NOMO-1 treated with dmso at 0.1 percent for 144 hours (cell line): ENCODE measurements at regions not wholly inside any gene's neighbourhood (a gene's known extent, or its start where the extent isn't known, plus 50 kb on each side); places are given as distances from the start of the nearest gene placed in this dataset.
"Not testable (repeated sequence)": the region's sequence is repeated elsewhere in the genome, so short reads cannot be mapped to it uniquely, and the experiment has no call there.

Source experiments
- DNase-seq: peaks from one replicate; lab custom pipeline; 2025; ENCODE audit not compliant: unreplicated experiment; lab: John Stamatoyannopoulos, UW

- DNase-seq: not testable (repeated sequence)
These were observed 119.2 kb downstream of the SEPTIN14 start for GRCh38 chr7:55743454-55743717.

- DNase-seq: not testable (repeated sequence)
These were observed 119.7 kb downstream of the SEPTIN14 start for GRCh38 chr7:55742651-55743453.

GRCh38 chr7:55741721-55742631, 120.6 kb downstream of the SEPTIN14 start:
- DNase-seq: not testable (repeated sequence)

GRCh38 chr7:55740633-55741250, 121.8 kb downstream of the SEPTIN14 start:
- DNase-seq: not testable (repeated sequence)

- not testable (repeated sequence) for DNase-seq
These were observed 122.5 kb downstream of the SEPTIN14 start for GRCh38 chr7:55740053-55740452.

DNA sequence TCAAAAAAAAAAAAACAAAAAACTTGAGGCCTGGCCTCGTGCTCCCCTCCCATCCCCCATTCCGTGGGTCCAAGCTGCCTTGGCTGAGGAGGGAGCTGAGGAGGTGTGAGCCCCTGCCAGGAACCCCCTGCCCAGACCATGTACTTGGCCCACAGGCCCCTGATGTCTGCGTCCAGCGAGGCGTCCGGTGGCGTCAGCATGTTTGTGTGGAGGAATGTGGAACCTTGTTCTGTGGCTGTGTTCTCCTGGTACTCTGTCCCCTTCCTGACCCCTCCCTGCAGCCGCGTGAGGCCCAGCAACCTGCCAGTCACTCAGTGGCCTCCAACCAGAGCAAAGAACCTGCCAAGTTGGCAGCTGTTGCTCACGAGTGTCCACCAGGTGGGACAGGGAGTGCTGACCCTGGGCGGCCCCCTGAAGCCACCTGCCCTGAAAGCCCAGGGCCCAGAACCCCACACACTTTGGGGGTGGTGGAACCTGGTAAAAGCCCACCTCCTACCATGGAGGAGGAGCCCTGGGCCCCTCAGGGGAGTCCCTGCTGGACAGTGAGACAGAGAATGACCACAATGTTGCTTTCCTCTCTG, 125.8 kb downstream of the SEPTIN14 start:
- not testable (repeated sequence) for DNase-seq

DNA sequence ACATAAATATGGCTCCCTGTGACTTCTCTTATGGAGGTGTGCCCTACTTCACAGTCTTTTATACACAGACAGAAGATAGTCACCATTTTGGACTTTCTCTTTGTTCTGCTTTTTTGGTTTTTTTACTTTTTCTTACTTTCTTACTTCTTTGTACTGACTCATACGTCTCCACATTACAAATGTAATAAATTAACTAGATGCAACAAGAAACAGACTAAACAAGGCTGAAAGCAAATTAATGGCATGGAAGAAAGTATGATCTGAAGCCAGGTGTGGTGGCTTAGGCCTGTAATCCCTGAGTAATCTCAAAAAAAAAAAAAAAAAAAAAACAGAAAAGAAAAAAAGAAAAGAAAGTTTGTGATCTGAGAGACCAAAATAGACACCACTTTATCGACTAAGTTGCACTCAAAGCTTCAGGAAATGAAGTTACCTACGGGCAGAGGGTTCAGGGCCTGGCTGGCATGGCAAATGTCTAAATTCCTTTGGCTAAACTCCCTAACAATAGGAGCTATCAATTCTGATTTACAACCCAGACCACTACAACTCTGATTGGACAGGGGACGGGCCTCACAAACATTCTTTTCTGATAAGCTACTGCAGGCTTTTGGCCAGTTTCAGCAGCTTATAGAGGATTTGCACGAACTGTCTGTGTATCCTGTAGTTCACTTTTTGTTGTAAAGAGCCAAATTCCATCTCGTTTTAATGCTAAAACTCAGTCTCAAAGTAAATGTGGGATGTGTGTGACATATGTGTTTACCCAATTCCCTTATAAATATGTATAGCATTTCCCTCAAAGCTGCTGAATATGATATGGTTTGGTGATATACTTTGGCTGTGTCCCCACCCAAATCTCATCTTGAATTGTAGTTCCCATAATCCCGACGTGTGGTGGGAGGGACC, 129.1 kb downstream of the SEPTIN14 start:
- no peak for DNase-seq

DNA sequence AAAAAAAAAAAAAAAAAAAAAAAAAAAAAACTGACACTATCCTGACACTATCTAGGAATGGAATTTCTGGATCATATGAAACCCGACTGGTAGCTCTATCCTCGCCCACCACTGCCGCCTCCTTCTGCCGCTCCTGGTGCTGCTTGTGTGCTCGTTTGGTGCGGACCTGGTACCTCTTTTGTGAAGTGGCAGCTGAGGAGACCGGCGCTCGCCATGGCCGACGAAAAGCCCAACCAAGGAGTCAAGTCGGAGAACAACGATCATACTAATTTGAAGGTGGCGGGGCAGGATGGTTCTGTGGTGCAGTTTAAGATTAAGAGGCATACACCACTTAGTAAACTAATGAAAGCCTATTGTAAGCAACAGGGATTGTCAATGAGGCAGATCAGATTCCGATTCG, 130.6 kb downstream of the SEPTIN14 start:
- no peak for DNase-seq

- no peak for DNase-seq
These were observed 132.4 kb downstream of the SEPTIN14 start for GRCh38 chr7:55730197-55730596.

DNA sequence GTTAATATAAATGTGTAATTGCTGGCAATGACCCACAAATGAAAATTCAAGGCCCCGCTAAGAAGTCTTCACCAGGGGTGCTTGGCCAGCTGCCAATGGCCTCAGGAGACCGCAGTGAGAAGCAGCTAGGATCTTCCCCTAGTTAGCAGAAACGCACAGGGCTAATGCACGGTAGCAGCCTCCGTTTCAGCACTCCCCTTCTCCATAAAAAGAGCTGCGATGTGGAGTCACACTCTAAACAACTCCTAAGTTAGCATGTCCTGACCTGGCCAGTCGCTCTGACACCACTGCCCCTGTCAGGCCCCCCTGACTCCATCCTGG, 139.0 kb downstream of the SEPTIN14 start:
- DNase-seq: no peak

DNA sequence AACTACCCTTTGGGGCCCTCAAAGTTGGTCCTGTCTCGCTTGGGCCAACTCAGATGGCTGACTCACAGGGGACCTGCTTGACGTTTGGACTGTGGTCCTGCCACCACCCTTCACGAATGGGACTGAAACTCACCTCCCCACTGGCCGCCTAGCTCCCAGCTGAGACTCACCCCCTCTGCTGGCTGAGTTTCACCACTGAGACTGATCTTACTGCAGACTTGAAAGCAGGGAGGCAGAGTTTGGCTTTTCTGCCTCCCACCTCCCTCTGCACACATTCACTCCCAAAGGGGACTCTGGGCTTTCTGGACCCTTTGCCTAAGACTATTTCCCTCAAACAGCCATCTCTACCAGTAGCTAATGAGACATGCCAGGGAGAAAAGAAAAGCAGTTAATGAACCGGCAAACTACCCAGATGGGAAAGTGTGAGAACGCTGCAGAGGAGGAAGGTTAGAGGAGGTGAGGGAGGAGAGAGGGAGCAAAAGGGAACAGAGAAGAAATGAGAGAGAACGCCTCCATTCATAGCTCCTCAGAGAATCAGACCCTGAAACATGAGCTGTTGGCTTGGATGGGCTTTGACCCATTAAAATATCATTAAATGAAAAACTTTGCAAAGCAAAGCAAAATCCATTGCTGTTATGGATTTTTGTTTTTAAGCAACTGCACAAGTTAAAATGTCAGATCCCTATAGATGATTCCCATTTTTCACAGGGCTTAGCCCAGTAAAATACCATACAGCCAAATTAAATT, 139.5 kb downstream of the SEPTIN14 start:
- not testable (repeated sequence) for DNase-seq

DNA sequence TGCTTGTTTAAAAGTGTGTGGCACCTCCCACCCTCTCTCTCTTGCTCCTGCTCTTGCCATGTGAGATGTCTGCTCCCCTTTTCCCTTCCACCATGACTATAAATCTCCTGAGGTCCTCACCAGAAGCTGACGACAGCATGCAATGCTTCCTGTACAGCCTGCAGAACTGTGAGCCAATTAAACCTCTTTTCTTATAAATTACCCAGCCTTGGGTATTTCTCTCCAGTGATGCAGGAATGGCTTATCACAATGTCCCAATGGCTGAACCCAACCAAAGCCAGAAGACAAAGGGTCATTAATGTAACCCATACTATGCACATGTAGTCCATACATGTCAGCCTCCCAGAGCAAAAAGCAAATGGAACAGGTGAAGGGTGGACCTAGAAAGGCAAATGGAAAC, 141.5 kb downstream of the SEPTIN14 start:
- DNase-seq: not testable (repeated sequence)

GRCh38 chr7:55715247-55715867, 143.1 kb upstream of the VOPP1 start:
- DNase-seq: not testable (repeated sequence)

GRCh38 chr7:55714370-55714769, 142.1 kb upstream of the VOPP1 start:
- DNase-seq: not testable (repeated sequence)

DNA sequence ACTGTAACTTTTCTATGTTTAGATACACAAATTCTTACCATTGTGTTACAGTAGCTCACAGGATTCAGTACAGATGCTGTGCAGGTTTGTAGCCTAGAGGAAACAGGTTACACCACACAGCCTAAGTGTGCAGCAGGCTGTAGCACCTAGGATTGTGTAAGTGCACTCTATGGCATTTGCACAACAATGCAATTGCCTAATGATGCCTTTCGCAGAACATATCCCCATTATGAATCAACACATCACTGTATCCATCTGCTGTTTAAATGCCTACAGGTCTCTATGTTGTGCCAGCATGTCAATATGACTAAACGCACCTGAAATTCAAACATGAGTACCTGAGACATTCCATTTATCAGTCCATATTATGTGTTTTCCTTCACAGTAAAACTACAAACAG, 138.0 kb upstream of the VOPP1 start:
- not testable (repeated sequence) for DNase-seq

DNA sequence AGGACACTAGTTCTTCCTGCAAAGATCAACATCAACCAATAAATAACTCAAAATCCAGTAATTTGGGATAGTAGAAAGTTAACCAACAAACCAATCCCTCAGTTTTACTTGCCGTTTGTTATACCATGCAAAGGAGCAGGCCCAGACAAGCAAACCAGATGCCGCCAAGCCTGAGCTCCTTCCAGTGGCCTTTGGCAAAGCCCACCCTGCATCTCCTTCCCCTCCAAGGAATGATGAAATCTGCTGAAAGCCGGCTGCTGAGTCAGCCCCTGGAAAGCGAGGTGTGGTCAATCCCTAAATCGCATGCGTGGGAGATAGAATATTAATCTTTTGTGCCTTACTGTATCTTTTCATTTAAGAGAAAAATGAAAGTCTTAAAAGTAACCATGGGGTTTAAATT, 135.7 kb upstream of the VOPP1 start:
- DNase-seq: not testable (repeated sequence)

GRCh38 chr7:55707410-55707809, 135.1 kb upstream of the VOPP1 start:
- not testable (repeated sequence) for DNase-seq

- DNase-seq: not testable (repeated sequence)
These were observed 134.3 kb upstream of the VOPP1 start for GRCh38 chr7:55706451-55707195.
